Astrocyte of the cerebellum (primary cell): ENCODE measurements at regions not wholly inside any gene's neighbourhood (a gene's known extent, or its start where the extent isn't known, plus 50 kb on each side); places are given as distances from the start of the nearest gene placed in this dataset.

Experiments used
- DNase-seq: peaks from one replicate; pipeline ENCODE4 v3.0.0-alpha.2; 2011; ENCODE audit warnings: low read depth
- H3K4me3 ChIP-seq: 2 replicates; pipeline ENCODE4 v1.5.1; 2011; ENCODE audit warnings: mild to moderate bottlenecking, low read depth, low read length, moderate library complexity
- CTCF ChIP-seq: IDR thresholded peaks from 2 replicates; pipeline ENCODE4 v1.5.1; 2012; ENCODE audit warnings: low read length, low read depth, moderate library complexity, mild to moderate bottlenecking; ENCODE audit errors: missing control alignments
- in situ Hi-C: cut with HindIII; loops from 2 replicates; pipeline ENCODE4 v1.10.0; 2017; ENCODE audit warnings: low sequenced_read_pairs

- in situ Hi-C loops, result no loop called here
- H3K4me3 ChIP-seq, result no peak overlapping the region
- no peak for TF ChIP-seq CTCF
- DNase-seq, result no peak
Measured at GRCh38 chr12:69057742-69058141, 124.8 kb upstream of the CPM start.

GRCh38 chr12:69059465-69060457 is 126.8 kb upstream of the CPM start:
- H3K4me3 ChIP-seq, result no peak overlapping the region
- in situ Hi-C loops, result no loop called here
- TF ChIP-seq CTCF, result no peak
- DNase-seq, result peak; percentile 35

DNA sequence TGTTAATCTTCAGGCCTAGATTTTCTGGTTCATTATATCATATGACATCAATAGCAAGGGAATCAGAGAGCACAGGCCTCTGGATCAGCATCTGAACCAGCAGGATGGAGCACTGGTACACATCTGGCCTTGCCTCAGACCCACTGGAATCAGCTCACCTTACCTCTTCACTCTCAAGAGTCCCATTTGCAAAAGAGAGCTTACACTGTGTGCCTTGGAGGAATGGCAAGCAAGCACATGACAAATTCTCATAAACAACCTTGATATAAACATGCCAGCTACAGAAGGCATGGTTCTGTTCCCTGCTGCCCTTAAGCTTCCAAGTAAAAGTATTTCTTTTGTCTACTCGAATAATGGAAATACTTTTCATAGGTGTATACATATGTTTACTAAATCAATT is 128.6 kb upstream of the CPM start:
- DNase-seq, result no peak
- H3K4me3 ChIP-seq, result no peak overlapping the region
- in situ Hi-C loops, result no loop called here
- TF ChIP-seq CTCF, result no peak

- TF ChIP-seq CTCF, result no peak
- no peak overlapping the region for H3K4me3 ChIP-seq
- no peak for DNase-seq
- in situ Hi-C loops, result no loop called here
Measured at GRCh38 chr12:69062621-69063237, 129.8 kb upstream of the CPM start.

GRCh38 chr12:69064734-69065443 is 131.9 kb upstream of the CPM start:
- DNase-seq, result no peak
- TF ChIP-seq CTCF, result no peak
- in situ Hi-C loops, result no loop called here
- H3K4me3 ChIP-seq, result no peak overlapping the region

- in situ Hi-C loops, result no loop called here
- H3K4me3 ChIP-seq, result no peak overlapping the region
- no peak for DNase-seq
- TF ChIP-seq CTCF, result no peak
Measured at GRCh38 chr12:69065775-69066174, 132.8 kb upstream of the CPM start.
